ENCODE measurements at regions not wholly inside any gene's neighbourhood (a gene's known extent, or its start where the extent isn't known, plus 50 kb on each side); places are given as distances from the start of the nearest gene placed in this dataset.

DNA sequence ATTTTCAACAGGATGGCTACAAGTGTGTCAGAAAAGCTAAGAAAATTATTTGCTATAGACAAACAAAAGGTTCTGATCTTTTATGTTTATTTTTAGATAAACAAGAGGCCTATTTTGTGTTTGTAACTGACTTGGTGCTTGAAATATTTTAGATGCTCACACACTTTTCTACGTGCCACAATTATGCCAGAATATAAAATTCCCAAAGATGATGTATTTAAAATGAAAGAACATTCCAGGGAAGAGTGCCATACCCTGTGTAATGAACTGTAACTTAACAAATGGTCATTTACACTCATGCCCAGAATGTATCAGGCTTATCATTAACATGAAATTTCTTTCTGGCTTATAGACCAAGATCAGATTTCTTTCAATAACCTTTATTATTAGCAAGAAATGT lies 144.9 kb upstream of the MTPN start:
- no peak for TF ChIP-seq YY1 (IDR thresholded peaks at IDR 0.05)
- TF ChIP-seq, protein P1, sequence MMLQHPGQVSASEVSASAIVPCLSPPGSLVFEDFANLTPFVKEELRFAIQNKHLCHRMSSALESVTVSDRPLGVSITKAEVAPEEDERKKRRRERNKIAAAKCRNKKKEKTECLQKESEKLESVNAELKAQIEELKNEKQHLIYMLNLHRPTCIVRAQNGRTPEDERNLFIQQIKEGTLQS (IDR thresholded peaks at IDR 0.05), result no peak
- TF ChIP-seq JUND (IDR thresholded peaks at IDR 0.05), result no peak
- TF ChIP-seq, protein P2, sequence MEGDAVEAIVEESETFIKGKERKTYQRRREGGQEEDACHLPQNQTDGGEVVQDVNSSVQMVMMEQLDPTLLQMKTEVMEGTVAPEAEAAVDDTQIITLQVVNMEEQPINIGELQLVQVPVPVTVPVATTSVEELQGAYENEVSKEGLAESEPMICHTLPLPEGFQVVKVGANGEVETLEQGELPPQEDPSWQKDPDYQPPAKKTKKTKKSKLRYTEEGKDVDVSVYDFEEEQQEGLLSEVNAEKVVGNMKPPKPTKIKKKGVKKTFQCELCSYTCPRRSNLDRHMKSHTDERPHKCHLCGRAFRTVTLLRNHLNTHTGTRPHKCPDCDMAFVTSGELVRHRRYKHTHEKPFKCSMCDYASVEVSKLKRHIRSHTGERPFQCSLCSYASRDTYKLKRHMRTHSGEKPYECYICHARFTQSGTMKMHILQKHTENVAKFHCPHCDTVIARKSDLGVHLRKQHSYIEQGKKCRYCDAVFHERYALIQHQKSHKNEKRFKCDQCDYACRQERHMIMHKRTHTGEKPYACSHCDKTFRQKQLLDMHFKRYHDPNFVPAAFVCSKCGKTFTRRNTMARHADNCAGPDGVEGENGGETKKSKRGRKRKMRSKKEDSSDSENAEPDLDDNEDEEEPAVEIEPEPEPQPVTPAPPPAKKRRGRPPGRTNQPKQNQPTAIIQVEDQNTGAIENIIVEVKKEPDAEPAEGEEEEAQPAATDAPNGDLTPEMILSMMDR (IDR thresholded peaks at IDR 0.05; ENCODE audit: low read depth, low read length, missing input control), result no peak
- TF ChIP-seq, protein P3, sequence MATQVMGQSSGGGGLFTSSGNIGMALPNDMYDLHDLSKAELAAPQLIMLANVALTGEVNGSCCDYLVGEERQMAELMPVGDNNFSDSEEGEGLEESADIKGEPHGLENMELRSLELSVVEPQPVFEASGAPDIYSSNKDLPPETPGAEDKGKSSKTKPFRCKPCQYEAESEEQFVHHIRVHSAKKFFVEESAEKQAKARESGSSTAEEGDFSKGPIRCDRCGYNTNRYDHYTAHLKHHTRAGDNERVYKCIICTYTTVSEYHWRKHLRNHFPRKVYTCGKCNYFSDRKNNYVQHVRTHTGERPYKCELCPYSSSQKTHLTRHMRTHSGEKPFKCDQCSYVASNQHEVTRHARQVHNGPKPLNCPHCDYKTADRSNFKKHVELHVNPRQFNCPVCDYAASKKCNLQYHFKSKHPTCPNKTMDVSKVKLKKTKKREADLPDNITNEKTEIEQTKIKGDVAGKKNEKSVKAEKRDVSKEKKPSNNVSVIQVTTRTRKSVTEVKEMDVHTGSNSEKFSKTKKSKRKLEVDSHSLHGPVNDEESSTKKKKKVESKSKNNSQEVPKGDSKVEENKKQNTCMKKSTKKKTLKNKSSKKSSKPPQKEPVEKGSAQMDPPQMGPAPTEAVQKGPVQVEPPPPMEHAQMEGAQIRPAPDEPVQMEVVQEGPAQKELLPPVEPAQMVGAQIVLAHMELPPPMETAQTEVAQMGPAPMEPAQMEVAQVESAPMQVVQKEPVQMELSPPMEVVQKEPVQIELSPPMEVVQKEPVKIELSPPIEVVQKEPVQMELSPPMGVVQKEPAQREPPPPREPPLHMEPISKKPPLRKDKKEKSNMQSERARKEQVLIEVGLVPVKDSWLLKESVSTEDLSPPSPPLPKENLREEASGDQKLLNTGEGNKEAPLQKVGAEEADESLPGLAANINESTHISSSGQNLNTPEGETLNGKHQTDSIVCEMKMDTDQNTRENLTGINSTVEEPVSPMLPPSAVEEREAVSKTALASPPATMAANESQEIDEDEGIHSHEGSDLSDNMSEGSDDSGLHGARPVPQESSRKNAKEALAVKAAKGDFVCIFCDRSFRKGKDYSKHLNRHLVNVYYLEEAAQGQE (IDR thresholded peaks at IDR 0.05), result no peak
- TF ChIP-seq, protein P4, sequence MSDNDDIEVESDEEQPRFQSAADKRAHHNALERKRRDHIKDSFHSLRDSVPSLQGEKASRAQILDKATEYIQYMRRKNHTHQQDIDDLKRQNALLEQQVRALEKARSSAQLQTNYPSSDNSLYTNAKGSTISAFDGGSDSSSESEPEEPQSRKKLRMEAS (IDR thresholded peaks at IDR 0.05), result no peak
- TF ChIP-seq EGR1 (IDR thresholded peaks at IDR 0.05; ENCODE audit: low read depth in 2 of 2), result no peak
- TF ChIP-seq SP1 (IDR thresholded peaks at IDR 0.05), result no peak
- TF ChIP-seq RAD21 (IDR thresholded peaks at IDR 0.05), result no peak
- TF ChIP-seq TAF1 (conservative IDR thresholded peaks at IDR 0.05), result no peak
- no peak for TF ChIP-seq HNF4A (conservative IDR thresholded peaks at IDR 0.05)
- TF ChIP-seq, protein P5, sequence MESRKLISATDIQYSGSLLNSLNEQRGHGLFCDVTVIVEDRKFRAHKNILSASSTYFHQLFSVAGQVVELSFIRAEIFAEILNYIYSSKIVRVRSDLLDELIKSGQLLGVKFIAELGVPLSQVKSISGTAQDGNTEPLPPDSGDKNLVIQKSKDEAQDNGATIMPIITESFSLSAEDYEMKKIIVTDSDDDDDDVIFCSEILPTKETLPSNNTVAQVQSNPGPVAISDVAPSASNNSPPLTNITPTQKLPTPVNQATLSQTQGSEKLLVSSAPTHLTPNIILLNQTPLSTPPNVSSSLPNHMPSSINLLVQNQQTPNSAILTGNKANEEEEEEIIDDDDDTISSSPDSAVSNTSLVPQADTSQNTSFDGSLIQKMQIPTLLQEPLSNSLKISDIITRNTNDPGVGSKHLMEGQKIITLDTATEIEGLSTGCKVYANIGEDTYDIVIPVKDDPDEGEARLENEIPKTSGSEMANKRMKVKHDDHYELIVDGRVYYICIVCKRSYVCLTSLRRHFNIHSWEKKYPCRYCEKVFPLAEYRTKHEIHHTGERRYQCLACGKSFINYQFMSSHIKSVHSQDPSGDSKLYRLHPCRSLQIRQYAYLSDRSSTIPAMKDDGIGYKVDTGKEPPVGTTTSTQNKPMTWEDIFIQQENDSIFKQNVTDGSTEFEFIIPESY (IDR thresholded peaks at IDR 0.05), result no peak
- TF ChIP-seq GABPA (IDR thresholded peaks at IDR 0.05 in 1 of 2, conservative IDR thresholded peaks at IDR 0.05 in 1 of 2), result no peak
- TF ChIP-seq NR2F2 (IDR thresholded peaks at IDR 0.05), result no peak

Measured in liver (tissue), 3 donors.